G401.6 (cell line): ENCODE measurements at regions not wholly inside any gene's neighbourhood (a gene's known extent, or its start where the extent isn't known, plus 50 kb on each side); places are given as distances from the start of the nearest gene placed in this dataset.
"Not testable (repeated sequence)": the region's sequence is repeated elsewhere in the genome, so short reads cannot be mapped to it uniquely, and the experiment has no call there.

Experiments
- FAIRE-seq: peaks from 2 replicates; lab custom pipeline; 2012; peaks lifted over from hg19 to GRCh38; lab: Jason Lieb, UNC

GRCh38 chr2:95727420-95727819, 135.6 kb downstream of the TRIM43 start:
- FAIRE-seq, result not testable (repeated sequence)

GRCh38 chr2:95728878-95729596, 137.2 kb downstream of the TRIM43 start:
- FAIRE-seq, result peak; percentile 63

GRCh38 chr2:95729597-95729955, 137.8 kb downstream of the TRIM43 start:
- FAIRE-seq, result no peak

- no peak for FAIRE-seq
Observed at GRCh38 chr2:95730813-95731212, 139.0 kb downstream of the TRIM43 start.

- FAIRE-seq, result no peak
Observed at GRCh38 chr2:95734976-95735890, 143.4 kb downstream of the TRIM43 start.

GRCh38 chr2:95738301-95738700, 146.5 kb downstream of the TRIM43 start:
- no peak for FAIRE-seq

GRCh38 chr2:95752126-95752525, 160.3 kb downstream of the TRIM43 start:
- not testable (repeated sequence) for FAIRE-seq

- not testable (repeated sequence) for FAIRE-seq
Observed at GRCh38 chr2:95753812-95754211, 162.0 kb downstream of the TRIM43 start.

- not testable (repeated sequence) for FAIRE-seq
Observed at GRCh38 chr2:95754213-95754612, 162.4 kb downstream of the TRIM43 start.

GRCh38 chr2:95754819-95755563, 163.2 kb downstream of the TRIM43 start:
- FAIRE-seq, result not testable (repeated sequence)

- FAIRE-seq, result not testable (repeated sequence)
Observed at GRCh38 chr2:95755956-95756669, 164.3 kb downstream of the TRIM43 start.

- FAIRE-seq, result no peak
Observed at GRCh38 chr2:95757988-95758387, 166.2 kb downstream of the TRIM43 start.

- no peak for FAIRE-seq
Observed at GRCh38 chr2:95759481-95760246, 167.9 kb downstream of the TRIM43 start.

GRCh38 chr2:95760806-95761525, 169.2 kb downstream of the TRIM43 start:
- FAIRE-seq, result no peak

GRCh38 chr2:95761556-95761955, 169.8 kb downstream of the TRIM43 start:
- FAIRE-seq, result no peak

GRCh38 chr2:95762023-95763021, 170.5 kb downstream of the TRIM43 start:
- not testable (repeated sequence) for FAIRE-seq

GRCh38 chr2:95763074-95763473, 171.3 kb downstream of the TRIM43 start:
- not testable (repeated sequence) for FAIRE-seq

- FAIRE-seq, result not testable (repeated sequence)
Observed at GRCh38 chr2:95764966-95765365, 173.2 kb downstream of the TRIM43 start.
